GM04504 (cell line): ENCODE measurements at regions not wholly inside any gene's neighbourhood (a gene's known extent, or its start where the extent isn't known, plus 50 kb on each side); places are given as distances from the start of the nearest gene placed in this dataset.

Experiments
- DNase-seq: peaks from one replicate; pipeline ENCODE4 v3.0.0-alpha.2; 2012; ENCODE audit warnings: low read depth

DNA sequence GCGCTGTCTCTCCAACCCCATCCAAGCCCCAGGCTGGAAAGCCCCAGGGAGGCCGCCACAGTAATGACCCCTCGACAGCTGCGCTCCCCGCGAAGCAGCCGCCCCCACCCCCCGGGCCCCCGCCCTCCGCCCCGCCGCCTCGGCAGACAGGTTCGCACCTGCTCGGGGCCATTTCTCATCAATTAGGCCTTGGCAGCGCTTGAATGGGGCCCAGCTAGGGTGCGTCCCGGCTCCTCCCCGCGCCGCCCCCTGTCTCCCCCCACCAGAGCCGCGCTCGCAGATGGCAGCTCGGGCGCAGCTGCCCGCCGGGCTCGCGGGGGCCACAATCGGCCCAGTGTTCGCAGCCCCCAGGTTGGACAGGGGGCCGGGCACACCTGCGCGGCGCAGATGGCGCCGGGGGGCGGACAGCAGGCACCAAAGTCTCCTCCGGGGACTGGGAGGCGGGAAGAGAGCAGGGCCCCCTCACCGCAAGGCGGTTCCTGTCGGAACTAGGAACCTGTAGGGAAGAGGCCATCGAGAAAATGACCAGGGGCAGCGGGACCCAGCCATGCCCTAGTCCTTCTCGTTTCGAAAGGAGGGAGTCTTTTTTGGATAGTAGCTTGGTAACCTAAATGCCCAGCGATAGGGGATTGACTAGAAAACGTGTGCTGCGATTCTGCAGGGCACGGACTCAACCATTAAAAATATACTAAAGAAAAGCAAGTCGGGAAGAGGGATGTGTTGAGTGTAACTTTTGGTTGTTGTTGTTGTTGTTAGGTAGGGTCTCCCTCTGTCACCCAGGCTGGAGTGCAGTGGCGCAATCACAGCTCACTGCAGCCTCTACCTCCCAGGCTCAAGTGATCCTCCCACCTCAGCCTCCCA, 83.2 kb upstream of the EYA2 start:
- no peak for DNase-seq

DNA sequence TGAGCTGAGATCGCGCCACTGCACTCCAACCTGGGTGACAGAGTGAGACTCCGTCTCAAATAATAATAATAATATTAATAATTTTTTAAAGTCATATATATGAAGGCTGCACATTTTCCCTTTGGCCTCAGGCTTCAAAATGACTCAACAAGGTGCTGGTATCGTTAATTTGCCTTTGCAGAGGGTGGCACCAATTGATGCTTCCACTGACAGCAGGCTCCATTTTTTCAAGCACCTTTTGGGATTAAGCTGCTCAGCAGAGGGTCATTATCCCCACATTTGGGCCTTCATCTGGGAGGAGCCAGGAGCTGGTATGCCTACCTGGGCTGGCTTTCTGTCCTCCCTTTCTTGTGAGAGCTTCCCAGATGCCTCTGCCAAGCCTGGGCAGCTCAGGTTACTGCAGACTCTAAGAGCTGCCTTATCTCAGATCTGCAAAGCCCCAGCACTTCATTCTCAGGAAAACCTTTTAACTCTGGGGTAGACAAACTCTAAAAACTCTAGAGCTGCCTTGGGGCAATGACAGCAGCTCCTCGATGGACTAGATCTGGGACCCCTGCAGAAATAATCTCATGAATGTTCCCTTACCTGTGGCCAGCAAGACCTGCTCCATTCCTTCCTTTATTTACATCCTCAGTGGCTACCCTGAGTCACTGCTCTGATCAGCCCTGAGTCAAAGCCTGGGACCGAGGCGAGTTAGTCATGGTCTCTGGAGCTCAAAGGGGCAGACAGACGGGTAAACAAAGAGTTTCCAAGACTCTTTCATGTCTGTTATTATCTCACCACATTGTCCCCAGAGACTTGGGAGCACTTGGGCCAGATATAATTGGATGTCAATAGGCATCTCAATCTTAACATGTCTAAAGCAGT, 80.0 kb upstream of the EYA2 start:
- peak; percentile 53 for DNase-seq

DNA sequence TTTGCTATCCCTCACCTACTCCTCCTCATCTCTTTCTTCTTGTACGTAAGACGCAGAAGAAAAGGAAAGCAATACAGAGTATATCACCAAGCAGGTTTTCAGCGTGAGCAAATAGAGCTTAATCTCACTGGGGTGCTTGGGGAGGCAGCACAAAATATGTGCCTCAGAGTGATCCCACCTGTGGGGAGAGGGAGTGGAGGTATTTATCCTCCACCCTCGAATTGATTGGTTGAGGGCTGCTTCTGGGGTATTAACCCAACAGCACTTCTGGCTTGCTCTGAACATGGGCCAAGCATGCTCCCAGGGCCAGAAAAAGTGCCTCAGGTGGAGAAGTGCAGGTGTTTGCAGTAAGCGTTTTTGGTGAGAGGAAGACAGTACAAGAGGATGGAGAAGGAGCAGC, 78.5 kb upstream of the EYA2 start:
- no peak for DNase-seq

DNA sequence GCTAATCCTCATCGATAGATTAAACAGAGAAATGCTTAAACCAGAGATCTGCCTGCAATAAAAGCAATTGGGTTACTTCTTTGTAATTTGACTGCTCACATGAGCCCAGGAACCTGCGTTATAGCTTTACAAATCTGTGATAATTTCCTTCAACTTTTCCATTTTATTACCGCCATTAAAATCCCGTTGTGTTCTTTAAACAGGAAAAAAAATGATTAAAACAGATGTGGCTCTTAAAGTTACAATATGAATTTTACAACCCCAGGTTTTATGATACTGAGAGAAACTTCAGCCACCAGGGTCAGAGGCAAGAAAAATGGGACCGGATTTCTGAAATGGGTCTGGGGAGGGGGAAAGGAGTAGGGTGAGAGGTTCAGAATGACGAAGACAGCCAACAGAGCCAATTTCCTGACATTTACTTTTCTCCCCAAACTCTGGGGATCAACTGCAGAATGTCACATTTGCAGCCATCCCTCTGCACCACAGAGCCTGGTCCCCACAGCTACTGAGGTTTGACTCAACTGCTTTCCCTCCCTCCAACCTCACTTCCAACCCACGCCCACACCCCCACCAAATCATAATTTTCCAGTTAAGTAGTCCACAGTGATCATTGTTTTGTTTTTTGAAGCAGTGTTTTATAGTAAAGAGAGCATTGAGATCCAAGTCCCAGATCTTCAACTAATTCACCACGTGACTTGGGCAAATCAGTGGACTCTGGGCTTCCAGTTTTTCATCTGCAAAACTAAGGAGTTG, 77.6 kb upstream of the EYA2 start:
- no peak for DNase-seq

DNA sequence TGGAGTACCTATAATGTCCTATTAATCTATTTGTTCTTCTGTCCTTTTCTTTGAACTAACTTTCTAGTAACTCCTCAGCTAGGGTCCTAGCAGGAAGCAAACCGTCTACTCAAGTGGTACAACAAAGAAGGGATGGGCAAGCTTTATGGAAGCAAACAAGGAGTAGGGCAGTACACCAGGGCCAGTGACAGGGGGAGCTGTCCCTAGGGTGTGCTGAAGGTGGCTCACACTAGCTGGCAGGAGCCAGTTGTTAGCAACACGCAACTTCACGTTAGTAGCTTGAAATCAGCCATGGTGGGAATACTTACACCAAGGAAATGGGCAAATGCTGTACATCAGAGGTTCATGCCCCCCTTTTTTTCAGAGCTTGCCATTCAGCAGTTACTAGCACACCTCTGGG, 74.0 kb upstream of the EYA2 start:
- DNase-seq: no peak

DNA sequence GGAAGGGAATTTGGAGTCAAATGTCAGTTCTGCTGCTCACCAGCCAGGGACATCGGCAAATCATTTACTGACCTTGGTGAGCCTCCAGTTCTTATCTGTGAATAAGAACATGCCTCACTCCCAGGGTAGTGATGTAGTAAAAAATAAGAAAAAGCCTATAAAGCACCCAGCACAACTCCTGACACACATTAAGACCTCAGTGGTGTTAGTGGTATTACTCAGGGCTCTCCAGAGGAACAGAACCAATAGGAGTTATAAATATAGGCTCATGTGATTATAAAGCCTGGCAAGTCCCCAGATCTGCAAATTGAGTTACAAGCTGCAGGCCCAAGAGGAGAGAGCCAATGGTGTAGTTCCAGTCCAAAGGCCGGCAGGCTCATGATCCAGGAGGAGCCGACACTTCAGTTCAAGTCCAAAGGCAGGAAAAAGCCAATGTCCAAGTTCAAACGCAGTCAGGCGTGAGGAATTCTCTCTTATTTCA, 71.3 kb upstream of the EYA2 start:
- no peak for DNase-seq

DNA sequence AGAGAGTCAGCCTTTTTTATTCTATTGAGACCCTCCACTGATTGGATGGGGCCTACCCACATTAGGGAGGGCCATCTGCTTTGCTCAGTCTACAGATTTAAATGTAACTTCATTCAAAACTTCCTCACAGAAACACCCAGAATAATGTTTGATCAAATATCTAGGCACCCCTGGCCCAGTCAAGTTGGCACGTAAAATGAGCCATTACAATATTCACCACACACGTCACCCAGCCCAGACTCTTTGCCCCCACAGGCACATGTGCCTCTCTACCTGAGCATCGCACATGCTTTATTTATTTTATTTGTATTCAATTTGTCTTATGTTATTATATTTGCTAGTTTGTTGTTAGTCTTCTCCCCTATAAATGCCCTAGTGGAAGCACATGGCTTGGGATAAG, 70.9 kb upstream of the EYA2 start:
- DNase-seq: no peak

DNA sequence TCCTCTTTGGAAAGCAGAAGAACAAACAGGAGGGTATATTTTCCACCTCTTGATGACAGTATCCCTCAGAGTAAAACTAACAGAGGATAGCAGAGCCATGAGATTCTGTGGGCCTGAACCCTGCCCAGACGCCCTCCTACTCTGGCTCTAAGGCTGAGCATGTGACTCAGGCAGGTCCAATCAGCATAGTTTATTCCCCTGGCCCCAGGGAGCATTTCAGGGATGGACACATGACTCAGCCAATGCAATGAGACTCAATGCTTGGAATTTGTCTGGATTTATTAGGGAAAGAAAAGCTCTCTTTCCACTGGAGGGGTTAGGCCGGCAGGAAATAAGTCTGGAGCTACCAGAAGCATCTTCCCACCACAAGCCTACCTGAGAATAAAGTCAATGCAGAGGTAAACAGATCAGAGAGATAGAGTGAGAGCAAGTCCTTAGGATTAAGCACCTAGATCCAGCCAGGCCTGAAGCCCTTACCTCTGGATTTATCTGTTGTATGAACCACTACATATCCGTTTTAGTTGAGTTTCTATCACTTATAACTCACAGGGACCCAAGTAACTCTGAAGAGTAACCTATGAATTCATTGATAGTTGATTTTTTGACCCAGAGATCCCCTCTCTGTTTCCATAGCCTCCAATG, 68.2 kb upstream of the EYA2 start:
- peak; percentile 6 for DNase-seq

DNA sequence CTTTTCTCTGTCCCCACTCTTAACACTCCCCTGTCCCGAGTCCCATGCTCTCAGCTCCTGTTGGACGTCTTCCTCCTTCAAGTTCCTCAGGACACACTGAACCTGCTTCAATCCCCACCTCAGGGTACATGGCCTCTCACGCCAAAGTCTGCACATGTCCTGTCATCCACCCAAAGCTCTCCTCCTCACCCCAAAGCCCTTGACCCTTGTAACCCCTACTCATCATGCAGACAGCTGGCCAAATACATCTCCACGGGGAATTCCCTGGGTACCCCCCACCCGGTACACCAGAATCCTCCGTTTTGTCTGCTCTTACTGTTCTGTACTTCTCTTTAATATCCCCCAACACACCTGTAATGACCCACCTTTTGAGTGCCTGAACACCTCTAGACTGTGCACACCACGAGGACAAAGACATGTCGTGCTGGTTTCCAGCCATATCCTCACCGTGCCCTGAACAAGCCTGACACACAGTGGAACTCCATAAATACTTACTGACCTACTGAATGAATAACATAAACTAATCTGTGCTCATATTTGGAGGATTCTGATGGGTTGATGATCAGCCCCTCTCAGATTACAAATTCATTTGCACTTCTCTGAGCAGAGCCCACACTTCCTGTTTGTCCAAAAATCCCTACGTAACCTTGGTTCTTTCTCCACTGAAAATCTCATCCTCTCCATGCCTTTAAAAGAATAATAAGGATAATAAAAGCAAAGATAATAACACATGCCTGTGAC, 66.8 kb upstream of the EYA2 start:
- no peak for DNase-seq

DNA sequence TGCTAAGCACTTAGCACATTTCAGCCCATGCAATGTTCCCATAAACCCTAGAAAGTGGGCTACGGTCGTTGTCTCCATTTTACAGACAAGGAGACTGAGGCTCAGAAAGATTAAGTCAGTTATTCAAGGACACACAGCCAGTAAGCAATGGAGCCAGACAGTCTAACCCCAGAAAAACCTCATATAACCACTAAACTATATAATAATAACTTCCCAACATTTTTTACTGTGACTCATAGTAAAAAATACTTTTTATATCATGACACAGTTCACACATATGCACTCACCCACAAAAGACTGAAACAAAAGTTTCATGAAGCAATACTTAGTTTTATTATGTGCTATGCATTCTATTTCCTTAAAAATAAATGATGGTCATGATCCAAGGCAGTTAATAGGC, 66.2 kb upstream of the EYA2 start:
- peak; percentile 45 for DNase-seq

DNA sequence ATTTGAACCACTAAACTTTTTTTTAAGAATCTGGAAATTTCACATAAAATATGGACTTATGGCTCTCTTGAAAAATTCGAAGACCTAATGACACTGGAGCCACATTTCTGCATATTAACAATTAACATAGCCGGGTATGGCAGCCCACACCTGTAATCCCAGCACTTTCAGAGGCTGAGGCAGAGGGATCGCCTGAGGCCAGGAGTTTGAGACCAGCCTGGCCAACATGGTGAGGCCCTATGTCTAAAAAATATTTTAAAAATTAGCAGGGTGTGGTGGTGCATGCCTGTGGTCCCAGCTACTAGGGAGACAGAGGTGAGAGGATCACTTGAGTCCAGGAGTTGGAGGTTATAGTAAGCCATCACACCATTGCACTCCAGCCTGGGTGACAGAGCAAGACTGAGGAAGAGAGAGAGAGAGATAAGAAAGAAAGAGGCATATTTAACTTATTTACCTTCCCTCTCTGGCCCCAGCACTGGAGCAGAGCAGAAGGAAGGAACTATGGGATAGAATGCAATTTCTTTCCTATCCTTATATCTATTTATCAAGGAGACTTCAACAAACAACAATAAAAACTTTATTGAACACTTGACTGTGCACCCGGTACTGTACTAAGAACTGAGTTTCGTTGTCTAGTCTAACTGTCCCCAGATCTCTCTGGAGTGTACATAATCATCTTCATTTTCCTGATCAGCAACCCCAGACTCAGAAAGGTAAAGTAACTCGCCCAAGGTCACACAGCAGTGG, 63.6 kb upstream of the EYA2 start:
- DNase-seq: no peak

DNA sequence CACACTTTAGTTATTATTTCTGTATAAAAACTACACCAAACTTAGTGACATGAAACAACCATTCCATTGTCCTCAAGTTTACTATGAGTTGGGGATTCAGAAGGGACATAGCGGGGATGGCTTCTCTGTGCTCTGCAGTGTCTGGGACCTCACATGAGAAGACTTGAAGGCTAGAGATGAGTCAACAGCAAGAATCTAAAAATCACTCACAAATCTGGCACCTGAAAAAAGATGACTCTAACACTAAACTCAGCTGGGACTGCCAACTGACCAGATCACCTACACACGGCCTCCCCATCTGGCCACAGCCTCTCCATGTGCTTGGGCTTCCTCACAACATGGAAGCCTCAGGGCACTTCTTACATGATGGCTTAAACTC, 63.0 kb upstream of the EYA2 start:
- DNase-seq: no peak

DNA sequence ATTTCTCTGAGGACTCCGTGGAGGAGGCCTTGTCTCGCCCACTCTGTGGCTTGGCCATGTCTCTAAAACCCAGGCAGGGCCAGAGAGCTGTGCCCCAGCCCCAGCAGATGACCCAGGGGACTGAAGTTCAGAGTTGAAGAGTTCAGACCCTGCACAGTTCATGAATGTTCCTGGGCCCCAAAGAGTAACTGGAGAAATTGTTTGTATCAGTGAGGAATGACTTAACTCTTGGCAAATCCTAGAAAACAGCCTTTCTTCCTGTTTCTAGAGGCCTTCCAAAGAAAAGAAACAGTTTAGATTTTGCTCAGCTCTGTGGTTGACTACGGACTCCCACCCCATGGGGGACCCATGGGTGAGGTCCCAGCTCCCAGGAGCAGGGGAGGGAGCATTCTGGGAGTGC, 62.1 kb upstream of the EYA2 start:
- DNase-seq: no peak

DNA sequence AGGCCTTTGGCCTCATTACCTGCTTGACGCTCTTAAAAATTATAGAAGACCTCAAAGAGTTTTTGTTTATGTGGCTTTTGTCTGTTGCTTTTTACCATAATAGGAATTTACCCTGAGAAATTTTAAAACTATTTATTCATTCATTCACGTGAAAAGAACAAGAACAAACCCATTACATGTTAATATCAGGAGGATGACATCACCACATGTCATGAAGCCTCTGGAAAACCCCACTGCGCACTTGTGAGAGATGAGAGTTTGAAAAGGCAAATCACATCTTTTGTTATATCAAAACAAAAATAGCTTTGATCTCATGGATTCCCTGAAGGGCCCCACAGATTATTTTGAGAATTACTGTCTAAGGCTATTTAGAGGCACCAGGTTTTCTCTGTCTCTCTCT, 61.3 kb upstream of the EYA2 start:
- DNase-seq: no peak

DNA sequence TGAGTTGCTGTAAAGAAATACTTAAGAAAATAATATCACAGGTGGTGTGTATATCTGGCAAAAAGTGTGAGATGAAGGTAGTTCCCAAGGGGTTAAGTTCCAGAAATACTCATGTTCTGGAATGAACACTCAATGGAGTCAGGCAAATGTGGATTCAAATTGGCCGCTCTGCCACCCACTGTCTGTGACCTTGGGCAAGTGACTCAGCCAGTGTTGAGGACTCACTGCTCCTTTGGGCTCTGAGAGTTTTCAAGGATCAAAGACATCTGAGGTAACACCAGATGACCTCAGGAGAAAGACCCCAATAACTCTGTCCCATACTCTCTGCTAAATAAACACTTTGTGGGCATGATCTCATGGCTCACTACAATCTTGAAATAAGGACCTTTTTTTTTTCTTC, 59.2 kb upstream of the EYA2 start:
- no peak for DNase-seq

DNA sequence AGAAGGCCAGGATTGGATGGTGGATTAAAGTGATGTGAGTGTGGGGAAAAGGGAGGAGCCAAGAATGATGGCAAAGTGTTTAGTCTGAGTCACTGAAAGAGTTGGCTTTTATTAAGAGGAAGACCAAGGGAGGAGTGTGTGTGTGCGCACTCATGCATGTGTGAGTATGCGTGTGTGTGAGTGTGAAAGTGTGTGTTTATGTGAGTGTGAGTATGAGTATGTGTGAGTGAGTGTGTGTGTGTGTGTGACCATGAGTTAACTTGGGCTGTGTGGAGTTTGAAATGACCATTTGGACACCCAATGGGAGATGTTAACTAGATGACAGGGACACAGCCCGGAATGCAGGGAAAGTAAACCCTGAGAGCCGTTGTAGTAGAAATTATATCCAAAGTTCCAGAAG, 57.6 kb upstream of the EYA2 start:
- DNase-seq: no peak

DNA sequence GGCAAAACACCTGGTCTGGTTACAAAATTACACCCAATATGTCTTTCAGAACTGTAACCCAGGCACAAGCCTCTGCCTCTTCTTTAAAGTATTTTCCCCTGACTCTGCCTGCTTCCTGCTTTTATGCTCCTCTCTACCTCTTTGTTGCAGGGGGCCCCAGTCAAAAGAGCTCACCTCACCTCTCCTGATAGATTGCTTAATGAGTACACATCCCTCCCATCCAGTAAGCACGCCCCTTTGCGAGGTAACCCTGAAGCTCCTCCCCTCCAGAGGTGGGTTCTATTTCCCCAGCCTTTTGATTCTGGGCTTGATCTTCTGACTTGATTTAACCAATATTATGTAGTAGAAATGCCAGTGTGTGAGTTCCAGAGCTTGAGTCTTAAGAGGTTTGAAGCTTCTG, 56.6 kb upstream of the EYA2 start:
- no peak for DNase-seq

DNA sequence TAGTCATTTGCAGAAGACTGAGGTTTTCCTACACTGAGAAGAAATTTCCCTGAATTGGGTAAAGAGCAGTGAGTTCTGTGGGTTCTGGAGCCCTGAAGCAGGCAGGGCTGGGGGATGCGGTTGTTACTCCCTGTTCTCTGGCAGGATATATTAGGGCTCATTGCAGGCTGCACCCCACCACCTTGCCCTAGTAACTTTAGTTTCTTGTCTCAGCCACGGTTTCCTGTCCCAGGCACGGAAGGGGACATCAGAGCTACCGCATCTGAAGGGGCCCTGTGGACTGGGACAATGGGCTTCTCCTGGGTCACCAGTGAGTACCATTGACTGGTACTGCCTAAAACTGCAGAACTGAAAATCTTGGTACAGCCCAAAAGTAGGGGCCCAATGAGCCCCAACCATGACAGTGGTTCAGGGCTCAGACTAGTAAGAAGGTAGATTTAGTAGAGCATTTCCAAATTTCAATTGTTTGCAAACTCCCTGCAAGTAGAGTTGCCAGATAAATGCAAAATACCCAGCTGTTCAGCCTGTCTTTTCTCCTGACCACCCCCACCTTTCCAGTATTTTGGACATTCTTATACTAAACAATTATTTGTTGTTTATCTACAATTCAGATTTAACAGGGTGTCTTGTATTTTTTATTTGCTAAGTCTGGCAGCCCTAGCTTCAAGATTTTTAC, 54.5 kb upstream of the EYA2 start:
- DNase-seq: no peak
